Kidney (tissue), 13 donors: ENCODE measurements at regions not wholly inside any gene's neighbourhood (a gene's known extent, or its start where the extent isn't known, plus 50 kb on each side); places are given as distances from the start of the nearest gene placed in this dataset.

Experiments
- DNase-seq, 5 donors: peaks; one replicate each; pipeline ENCODE4 v3.0.0-alpha.2; 2013 to 2020
- FAIRE-seq: peaks from 2 replicates; lab custom pipeline; 2012; peaks lifted over from hg19 to GRCh38; lab: Jason Lieb, UNC
- H3K27ac ChIP-seq, 2 donors: one replicate each; pipeline ENCODE4 v1.7.0; 2013; ENCODE audit warnings: low read depth in 2 of 2, low read length in 2 of 2, inconsistent platforms in 1 of 2
- H3K27me3 ChIP-seq: one replicate; pipeline ENCODE4 v1.7.1; 2013; ENCODE audit warnings: low read length, inconsistent platforms; ENCODE audit not compliant: control insufficient read depth, insufficient read depth
- H3K36me3 ChIP-seq, 3 donors: one replicate each; pipeline versions ENCODE4 v1.7.0 to v1.7.1; 2013; ENCODE audit warnings: low read length in 3 of 3, control low read depth in 1 of 3, inconsistent platforms in 1 of 3; ENCODE audit not compliant: insufficient read depth in 3 of 3, control insufficient read depth in 2 of 3
- H3K4me1 ChIP-seq, 3 donors: one replicate each; pipeline versions ENCODE4 v1.7.0 to v1.7.1; 2013; ENCODE audit warnings: low read length in 3 of 3, inconsistent platforms in 1 of 3, low read depth in 1 of 3; ENCODE audit not compliant: control insufficient read depth in 2 of 3, insufficient read depth in 2 of 3
- H3K4me3 ChIP-seq, 3 donors: one replicate each; pipeline versions ENCODE4 v1.7.0 to v1.8.1; 2013; ENCODE audit warnings: low read length in 3 of 3, control low read depth in 1 of 3, inconsistent platforms in 1 of 3
- H3K9ac ChIP-seq, 3 donors: one replicate each; pipeline versions ENCODE4 v1.7.0 to v1.7.1; 2013; ENCODE audit warnings: low read length in 3 of 3, control low read depth in 1 of 3, inconsistent platforms in 1 of 3
- H3K9me3 ChIP-seq, 3 donors: one replicate each; pipeline versions ENCODE4 v1.7.0 to v1.7.1; 2013; ENCODE audit warnings: low read length in 3 of 3, control low read depth in 1 of 3, inconsistent platforms in 1 of 3; ENCODE audit not compliant: control insufficient read depth in 2 of 3, insufficient read depth in 1 of 3
- CTCF ChIP-seq: IDR thresholded peaks from 3 replicates; pipeline ENCODE4 v1.5.1; 2012; ENCODE audit warnings: mild to moderate bottlenecking, moderate library complexity, borderline replicate concordance; ENCODE audit not compliant: insufficient read depth; ENCODE audit errors: extremely low read depth
- intact Hi-C: fragments of 100-400 bp; cut with DNase I; formaldehyde crosslinking; loops from one replicate; pipeline ENCODE4 v1.11.1; 2022
- donor health status: control.
- donor health status: control.
- donor health status: control.
- donor health status: control.
- donor health status: control.
- donor health status: DM: yes; HTN: yes; CAD: no.
- donor health status: Normal renal cell carcinoma (clear cell type).

GRCh38 chr2:58918141-58918540 is 677.0 kb upstream of the FANCL start:
- Histone ChIP-seq H3K27me3 (no peaks in the 10 kb centered on the region), H3K4me1 (no peaks in the 10 kb centered on the region), H3K36me3 (no peaks in the 10 kb centered on the region), H3K9me3 (no peaks in the 10 kb centered on the region), H3K4me3 (no peak overlapping the region), H3K9ac (no peak overlapping the region), H3K27ac (no peak overlapping the region)
- no peak for DNase-seq
- FAIRE-seq, result no peak
- no peak for TF ChIP-seq CTCF
- intact Hi-C loops, result no loop called here

GRCh38 chr2:58917596-58917995 is 676.5 kb upstream of the FANCL start:
- H3K9ac ChIP-seq, result no peak overlapping the region
- FAIRE-seq (no peak), DNase-seq (no peak)
- no peak for TF ChIP-seq CTCF
- no peak overlapping the region for H3K4me3 ChIP-seq
- no peaks in the 10 kb centered on the region for H3K4me1 ChIP-seq
- no peaks in the 10 kb centered on the region for H3K36me3 ChIP-seq
- no peaks in the 10 kb centered on the region for H3K27me3 ChIP-seq
- no peaks in the 10 kb centered on the region for H3K9me3 ChIP-seq
- intact Hi-C loops, result no loop called here
- no peak overlapping the region for H3K27ac ChIP-seq

- H3K4me1 ChIP-seq, result no peaks in the 10 kb centered on the region
- DNase-seq (no peak), FAIRE-seq (no peak)
- no peaks in the 10 kb centered on the region for H3K9me3 ChIP-seq
- intact Hi-C loops, result no loop called here
- H3K4me3 ChIP-seq, result no peak overlapping the region
- H3K27ac ChIP-seq, result no peak overlapping the region
- H3K36me3 ChIP-seq, result no peaks in the 10 kb centered on the region
- no peak for TF ChIP-seq CTCF
- H3K27me3 ChIP-seq, result no peaks in the 10 kb centered on the region
- H3K9ac ChIP-seq, result no peak overlapping the region
Measured at GRCh38 chr2:58916063-58916462, 674.9 kb upstream of the FANCL start.
